ENCODE measurements at regions not wholly inside any gene's neighbourhood (a gene's known extent, or its start where the extent isn't known, plus 50 kb on each side); places are given as distances from the start of the nearest gene placed in this dataset.

DNA sequence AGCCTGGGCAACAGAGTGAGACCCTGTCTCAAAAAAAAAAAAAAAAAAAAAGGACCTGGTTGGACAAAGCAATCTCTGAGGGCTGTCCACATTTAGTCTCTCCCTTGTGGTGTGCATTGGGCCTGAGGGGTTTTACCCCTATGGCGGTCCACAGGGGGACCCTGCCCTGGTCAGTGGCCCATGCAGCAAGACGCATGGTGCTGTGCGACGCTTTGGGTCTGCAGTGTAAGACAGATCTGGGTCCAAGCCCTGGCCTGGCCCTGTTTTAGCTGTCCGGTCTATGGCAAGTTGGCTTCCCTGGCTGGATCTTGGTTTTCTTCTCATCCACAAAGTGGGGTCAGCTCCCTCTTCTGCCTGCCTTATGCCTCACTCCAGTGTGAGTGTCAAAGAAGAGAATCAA lies 123.2 kb upstream of the NLRP1 start:
- TF ChIP-seq CTCF (IDR thresholded peaks at IDR 0.05) (no peak), POLR2A (IDR thresholded peaks at IDR 0.05) (no peak)
